Pancreas (tissue), 10 donors: ENCODE measurements at regions not wholly inside any gene's neighbourhood (a gene's known extent, or its start where the extent isn't known, plus 50 kb on each side); places are given as distances from the start of the nearest gene placed in this dataset.
"Not testable (repeated sequence)": the region's sequence is repeated elsewhere in the genome, so short reads cannot be mapped to it uniquely, and the experiment has no call there.

ENCODE experiments used
- ATAC-seq, 4 donors: fragments of 200-7000 bp; cut with Tn5 transposase; one replicate each; pipeline versions ENCODE4 v1.8.0 to v1.9.1; 2020; ENCODE audit warnings: mild to moderate bottlenecking in 4 of 4, moderate library complexity in 4 of 4
- DNase-seq, 6 donors: peaks; one replicate each; pipeline ENCODE4 v3.0.0-alpha.2; 2020
- FAIRE-seq: peaks from 2 replicates; lab custom pipeline; 2012; peaks lifted over from hg19 to GRCh38; lab: Jason Lieb, UNC
- H3K27ac ChIP-seq, 4 donors: fragments of 200-600 bp; sonication (generic); 1 replicate in 3 of 4; 2 replicates in 1 of 4; pipeline versions ENCODE4 v1.5.0 to v1.8.0; 2020
- H3K27me3 ChIP-seq, 4 donors: fragments of 200-600 bp; one replicate each; pipeline ENCODE4 v1.8.0; 2021
- H3K36me3 ChIP-seq, 3 donors: fragments of 200-600 bp; sonication (generic) in 1 of 3; one replicate each; pipeline versions ENCODE4 v1.5.0 to v1.8.0; 2020 to 2021
- H3K4me1 ChIP-seq, 3 donors: fragments of 200-600 bp; one replicate each; pipeline ENCODE4 v1.8.0; 2021
- H3K4me3 ChIP-seq, 4 donors: fragments of 200-600 bp; sonication (generic) in 2 of 4; one replicate each; pipeline versions ENCODE4 v1.5.0 to v1.8.0; 2020 to 2021
- H3K9me3 ChIP-seq, 4 donors: fragments of 200-600 bp; one replicate each; pipeline ENCODE4 v1.8.0; 2021
- WGBS, 2 donors: extraction: QIAGEN DNeasy Blood & Tissue Kit; methylation state at CpG; one replicate each; pipeline ENCODE4 v1.1.7; 2013; 5-methylcytosine and 5-hydroxymethylcytosine counted together
- intact Hi-C, 3 donors: fragments of 100-400 bp; cut with DNase I; formaldehyde crosslinking; loops; one replicate each; pipeline versions ENCODE4 v1.11.1 to v1.14.2; 2022
- TF ChIP-seq, protein P1 (sequence below), 4 donors: fragments of 200-600 bp; sonication (generic) in 3 of 4; IDR thresholded peaks; one replicate each; pipeline versions ENCODE4 v1.5.0 to v1.8.0; 2021; ENCODE audit warnings: antibody characterized with exemption in 4 of 4
- donor health status: healthy with polysubstance abuse.
- donor health status: DM: no; HTN: no; CAD: no; lungs with moderate emphysema.
- donor health status: DM: no; HTN: no; CAD: no.
- donor health status: control.
- donor health status: control.
- donor health status: Bipolar disorder and iron deficiency.
- donor health status: DM: yes; HTN: yes; CAD: no.
- donor health status: DM: no; HTN: no; CAD: no.
- donor health status: DM: no; HTN: no; CAD: no.
- donor health status: DM: yes; HTN: yes; CAD: no.

DNA sequence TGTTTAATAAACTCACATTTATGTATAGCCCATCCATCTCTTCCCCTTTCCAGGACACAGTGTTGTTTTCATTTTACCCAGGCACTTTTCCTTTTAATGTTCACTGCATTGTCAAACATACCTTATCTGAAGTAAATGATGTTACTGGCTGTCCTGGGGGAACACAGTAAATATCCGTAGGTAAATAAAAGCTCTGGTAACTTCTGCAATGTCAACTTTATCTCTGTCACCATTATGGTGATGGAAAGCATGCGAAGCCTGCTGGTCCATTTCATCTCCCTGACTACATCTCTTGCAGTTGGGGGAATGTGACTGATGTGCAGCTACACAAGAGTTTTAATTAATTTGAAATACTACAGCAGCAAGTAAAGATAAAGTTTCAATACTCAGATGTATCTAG, 1162.1 kb upstream of the SEMA6A start:
- peaks cover 0 to under 1% (median 0%) of the 10 kb centered on the region in 3 donors for H3K4me1 ChIP-seq
- no peaks in the 10 kb centered on the region for H3K9me3 ChIP-seq
- H3K36me3 ChIP-seq: no peaks in the 10 kb centered on the region
- no peak for DNase-seq
- no peak overlapping the region for H3K27ac ChIP-seq
- H3K4me3 ChIP-seq: no peak overlapping the region
- ATAC-seq: no peak
- intact Hi-C loops: loop anchor here in 1 of 3 donors (10.0 kb wide), 1 partner anchor 132 kb away; no protein-coding TSS in a partner anchor
- TF ChIP-seq, protein P1, sequence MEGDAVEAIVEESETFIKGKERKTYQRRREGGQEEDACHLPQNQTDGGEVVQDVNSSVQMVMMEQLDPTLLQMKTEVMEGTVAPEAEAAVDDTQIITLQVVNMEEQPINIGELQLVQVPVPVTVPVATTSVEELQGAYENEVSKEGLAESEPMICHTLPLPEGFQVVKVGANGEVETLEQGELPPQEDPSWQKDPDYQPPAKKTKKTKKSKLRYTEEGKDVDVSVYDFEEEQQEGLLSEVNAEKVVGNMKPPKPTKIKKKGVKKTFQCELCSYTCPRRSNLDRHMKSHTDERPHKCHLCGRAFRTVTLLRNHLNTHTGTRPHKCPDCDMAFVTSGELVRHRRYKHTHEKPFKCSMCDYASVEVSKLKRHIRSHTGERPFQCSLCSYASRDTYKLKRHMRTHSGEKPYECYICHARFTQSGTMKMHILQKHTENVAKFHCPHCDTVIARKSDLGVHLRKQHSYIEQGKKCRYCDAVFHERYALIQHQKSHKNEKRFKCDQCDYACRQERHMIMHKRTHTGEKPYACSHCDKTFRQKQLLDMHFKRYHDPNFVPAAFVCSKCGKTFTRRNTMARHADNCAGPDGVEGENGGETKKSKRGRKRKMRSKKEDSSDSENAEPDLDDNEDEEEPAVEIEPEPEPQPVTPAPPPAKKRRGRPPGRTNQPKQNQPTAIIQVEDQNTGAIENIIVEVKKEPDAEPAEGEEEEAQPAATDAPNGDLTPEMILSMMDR (IDR thresholded peaks at IDR 0.05): no peak
- no peak for FAIRE-seq
- WGBS, 2 donors: 61 to 62% methylated on average over 2 of the region's 2 CpGs
- H3K27me3 ChIP-seq: no peaks in the 10 kb centered on the region

GRCh38 chr5:117734056-117734455, 1159.4 kb upstream of the SEMA6A start:
- intact Hi-C loops: loop anchor here in 1 of 3 donors (10.0 kb wide), 1 partner anchor 129 kb away; no protein-coding TSS in a partner anchor
- ATAC-seq (no peak), FAIRE-seq (no peak), DNase-seq (no peak)
- H3K9me3 ChIP-seq: no peaks in the 10 kb centered on the region
- peaks cover 0 to 6% (median 0%) of the 10 kb centered on the region in 3 donors for H3K4me1 ChIP-seq
- TF ChIP-seq, protein P1 (IDR thresholded peaks at IDR 0.05): no peak
- H3K27ac ChIP-seq: no peak overlapping the region
- H3K4me3 ChIP-seq: no peak overlapping the region
- H3K36me3 ChIP-seq: no peaks in the 10 kb centered on the region
- WGBS, 2 donors: 53 to 73% methylated on average over 4 of the region's 4 CpGs
- no peaks in the 10 kb centered on the region for H3K27me3 ChIP-seq

- DNase-seq: no peak
- Histone ChIP-seq H3K4me3 (no peak overlapping the region), H3K4me1 (peaks cover 0 to 6% (median 0%) of the 10 kb centered on the region in 3 donors), H3K27ac (no peak overlapping the region), H3K9me3 (no peaks in the 10 kb centered on the region), H3K36me3 (no peaks in the 10 kb centered on the region), H3K27me3 (no peaks in the 10 kb centered on the region)
- no peak for FAIRE-seq
- intact Hi-C loops: loop anchor here in 1 of 3 donors (10.0 kb wide), 1 partner anchor 128 kb away; no protein-coding TSS in a partner anchor
- TF ChIP-seq, protein P1 (IDR thresholded peaks at IDR 0.05): no peak
- WGBS, 2 donors: 53 to 60% methylated on average over 2 of the region's 2 CpGs
- ATAC-seq: no peak
These were observed 1158.4 kb upstream of the SEMA6A start for GRCh38 chr5:117733051-117733450.

GRCh38 chr5:117732264-117732663, 1157.6 kb upstream of the SEMA6A start:
- FAIRE-seq: no peak
- 73 to 80% methylated on average over 3 of the region's 3 CpGs for WGBS, 2 donors
- intact Hi-C loops: loop anchor here in 1 of 3 donors (10.0 kb wide), 1 partner anchor 127 kb away; no protein-coding TSS in a partner anchor

GRCh38 chr5:117731446-117731845, 1156.8 kb upstream of the SEMA6A start:
- no peaks in the 10 kb centered on the region for H3K36me3 ChIP-seq
- no peaks in the 10 kb centered on the region for H3K9me3 ChIP-seq

More at GRCh38 chr5:117732264-117732663, 1157.6 kb upstream of the SEMA6A start:
- TF ChIP-seq, protein P1 (IDR thresholded peaks at IDR 0.05): no peak
- Histone ChIP-seq H3K36me3 (no peaks in the 10 kb centered on the region), H3K27ac (no peak overlapping the region), H3K4me1 (peaks cover 0 to 6% (median 0%) of the 10 kb centered on the region in 3 donors), H3K27me3 (no peaks in the 10 kb centered on the region), H3K4me3 (no peak overlapping the region), H3K9me3 (no peaks in the 10 kb centered on the region)
- ATAC-seq (no peak), DNase-seq (no peak)

GRCh38 chr5:117720784-117721183, 1146.2 kb upstream of the SEMA6A start:
- 51 to 58% methylated on average over 3 to 4 of the region's 4 CpGs for WGBS, 2 donors
- intact Hi-C loops, H3K27me3 ChIP-seq, H3K4me3 ChIP-seq, H3K9me3 ChIP-seq, H3K4me1 ChIP-seq, FAIRE-seq, H3K27ac ChIP-seq, ATAC-seq, H3K36me3 ChIP-seq, DNase-seq: not testable (repeated sequence)

More at GRCh38 chr5:117731446-117731845, 1156.8 kb upstream of the SEMA6A start:
- H3K4me1 ChIP-seq: peaks cover 0 to 6% (median 0%) of the 10 kb centered on the region in 3 donors
- FAIRE-seq: no peak
- 7 to 13% methylated on average over 2 of the region's 2 CpGs for WGBS, 2 donors
- TF ChIP-seq, protein P1 (IDR thresholded peaks at IDR 0.05): no peak
- no peak for ATAC-seq
- H3K27me3 ChIP-seq: no peaks in the 10 kb centered on the region
- no peak overlapping the region for H3K4me3 ChIP-seq
- intact Hi-C loops: loop anchor here in 1 of 3 donors (10.0 kb wide), 1 partner anchor 127 kb away; no protein-coding TSS in a partner anchor
- DNase-seq: no peak
- no peak overlapping the region for H3K27ac ChIP-seq
